Neural cell (in vitro differentiated cells): ENCODE measurements at regions not wholly inside any gene's neighbourhood (a gene's known extent, or its start where the extent isn't known, plus 50 kb on each side); places are given as distances from the start of the nearest gene placed in this dataset.

Source experiments
- H2AFZ ChIP-seq: fragments of 200-600, 300-800 bp; sonication (generic), shearing (Covaris generic); 2 replicates; pipeline ENCODE4 v1.6.0; 2014; ENCODE audit warnings: low read depth, mild to moderate bottlenecking, antibody characterized with exemption, low read length, moderate library complexity
- H3F3A ChIP-seq: fragments of 200-600 bp; shearing (Covaris generic); 2 replicates; pipeline ENCODE4 v1.6.1; 2016; ENCODE audit warnings: mild to moderate bottlenecking, moderate library complexity, mixed read lengths, antibody characterized with exemption, low read length; ENCODE audit not compliant: insufficient read depth, poor library complexity, severe bottlenecking
- H3K27ac ChIP-seq: fragments of 200-600, 300-800 bp; sonication (generic), shearing (Covaris generic); 2 replicates; pipeline ENCODE4 v1.5.1; 2014; ENCODE audit warnings: mild to moderate bottlenecking, low read length, moderate library complexity
- H3K27me3 ChIP-seq: fragments of 300-800, 200-600 bp; sonication (generic), shearing (Covaris generic); 2 replicates; pipeline ENCODE4 v1.6.0; 2014; ENCODE audit warnings: mild to moderate bottlenecking, low read depth, low read length, moderate library complexity; ENCODE audit not compliant: insufficient read depth
- H3K36me3 ChIP-seq: fragments of 300-800, 200-600 bp; sonication (generic), shearing (Covaris generic); 2 replicates; pipeline ENCODE4 v1.5.1; 2014; ENCODE audit warnings: mild to moderate bottlenecking, antibody characterized with exemption, low read length, moderate library complexity; ENCODE audit not compliant: insufficient read depth
- H3K4me2 ChIP-seq: fragments of 300-800, 200-600 bp; sonication (generic), shearing (Covaris generic); 2 replicates; pipeline ENCODE4 v1.6.0; 2014; ENCODE audit warnings: mild to moderate bottlenecking, low read length
- H3K4me3 ChIP-seq: fragments of 300-800, 200-600 bp; sonication (generic), shearing (Covaris generic); 2 replicates; pipeline ENCODE4 v1.5.1; 2014; ENCODE audit warnings: mild to moderate bottlenecking, low read length, moderate library complexity
- H3K79me2 ChIP-seq: fragments of 200-600 bp; shearing (Covaris generic); replicated peaks from 2 replicates; pipeline ENCODE4 v1.6.0; 2014; ENCODE audit warnings: mild to moderate bottlenecking, low read length, moderate library complexity; ENCODE audit not compliant: insufficient read depth
- H3K9ac ChIP-seq: fragments of 300-800, 200-600 bp; sonication (generic), shearing (Covaris generic); 2 replicates; pipeline ENCODE4 v1.6.1; 2016; ENCODE audit warnings: mild to moderate bottlenecking, low read length, mixed read lengths
- H3K9me2 ChIP-seq: fragments of 200-600 bp; shearing (Covaris generic); 2 replicates; pipeline ENCODE4 v1.6.1; 2016; ENCODE audit warnings: mild to moderate bottlenecking, low read length, mixed read lengths; ENCODE audit not compliant: insufficient read depth
- H3K9me3 ChIP-seq: fragments of 200-600, 300-800 bp; sonication (generic), shearing (Covaris generic); 2 replicates; pipeline ENCODE4 v1.6.1; 2016; ENCODE audit warnings: mild to moderate bottlenecking, mixed run types, low read length, moderate library complexity, mixed read lengths
- H4K20me1 ChIP-seq: fragments of 200-600 bp; shearing (Covaris generic); 2 replicates; pipeline ENCODE4 v1.6.1; 2016; ENCODE audit warnings: mild to moderate bottlenecking, mixed run types; ENCODE audit not compliant: insufficient read depth
- CTCF ChIP-seq: fragments of 450-650 bp; IDR thresholded peaks from 2 replicates; pipeline ENCODE4 v1.5.1; 2014; ENCODE audit warnings: antibody characterized with exemption, mild to moderate bottlenecking, moderate library complexity; ENCODE audit not compliant: poor library complexity, severe bottlenecking
- EZH2 ChIP-seq: fragments of 200-600, 300-800 bp; shearing (Covaris generic), sonication (generic); IDR thresholded peaks from 2 replicates; pipeline ENCODE4 v1.6.1; 2014; ENCODE audit warnings: antibody characterized with exemption, low read length, borderline replicate concordance, mild to moderate bottlenecking; ENCODE audit not compliant: insufficient read depth, poor library complexity, severe bottlenecking
- MXI1 ChIP-seq: fragments of 450-650 bp; conservative IDR thresholded peaks from 2 replicates; pipeline ENCODE4 v1.6.1; 2014; ENCODE audit warnings: antibody characterized with exemption, mild to moderate bottlenecking; ENCODE audit not compliant: poor library complexity, severe bottlenecking
- POLR2AphosphoS5 ChIP-seq: IDR thresholded peaks from 2 replicates; pipeline ENCODE4 v1.6.1; 2012
- RAD21 ChIP-seq: fragments of 450-650 bp; conservative IDR thresholded peaks from 2 replicates; pipeline ENCODE4 v1.6.1; 2014; ENCODE audit warnings: antibody characterized with exemption, mild to moderate bottlenecking, moderate library complexity
- REST ChIP-seq: IDR thresholded peaks from 2 replicates; pipeline ENCODE4 v1.6.1; 2012; ENCODE audit warnings: borderline replicate concordance
- SMC3 ChIP-seq: fragments of 450-650 bp; conservative IDR thresholded peaks from 2 replicates; pipeline ENCODE4 v1.6.1; 2014; ENCODE audit warnings: antibody characterized with exemption, mild to moderate bottlenecking, moderate library complexity; ENCODE audit not compliant: poor library complexity
- TAF1 ChIP-seq: IDR thresholded peaks from 2 replicates; pipeline ENCODE4 v1.6.1; 2012; ENCODE audit warnings: low read depth

GRCh38 chr16:13793841-13794409, 126.0 kb upstream of the ERCC4 start:
- H3K27me3 ChIP-seq: no peaks in the 10 kb centered on the region
- H3K79me2 ChIP-seq: no peaks in the 10 kb centered on the region
- TF ChIP-seq CTCF (no peak), MXI1 (no peak), TAF1 (no peak), REST (no peak)
- no peaks in the 10 kb centered on the region for H3K9me2 ChIP-seq
- H4K20me1 ChIP-seq: no peaks in the 10 kb centered on the region
- H3F3A ChIP-seq: no peaks in the 10 kb centered on the region
- no peak overlapping the region for H3K27ac ChIP-seq
- H3K36me3 ChIP-seq: no peaks in the 10 kb centered on the region
- H2AFZ ChIP-seq: no peak overlapping the region
- H3K9ac ChIP-seq: no peak overlapping the region
- H3K4me2 ChIP-seq: no peak overlapping the region
- H3K4me3 ChIP-seq: no peak overlapping the region
- H3K9me3 ChIP-seq: no peaks in the 10 kb centered on the region

GRCh38 chr16:13795131-13795530, 124.8 kb upstream of the ERCC4 start:
- Histone ChIP-seq H2AFZ (no peak overlapping the region), H4K20me1 (no peaks in the 10 kb centered on the region), H3K9ac (no peak overlapping the region), H3K27ac (no peak overlapping the region), H3K36me3 (no peaks in the 10 kb centered on the region), H3F3A (no peaks in the 10 kb centered on the region), H3K4me2 (no peak overlapping the region), H3K4me3 (no peak overlapping the region), H3K9me3 (no peaks in the 10 kb centered on the region), H3K9me2 (no peaks in the 10 kb centered on the region), H3K27me3 (no peaks in the 10 kb centered on the region), H3K79me2 (no peaks in the 10 kb centered on the region)
- TF ChIP-seq MXI1 (no peak), EZH2 (no peak), TAF1 (no peak)

- no peak overlapping the region for H3K4me3 ChIP-seq
- H3K36me3 ChIP-seq: no peaks in the 10 kb centered on the region
- no peaks in the 10 kb centered on the region for H4K20me1 ChIP-seq
- H3K9me3 ChIP-seq: no peaks in the 10 kb centered on the region
- no peak for TF ChIP-seq CTCF
- TF ChIP-seq POLR2AphosphoS5: no peak
- no peak for TF ChIP-seq TAF1
- no peak for TF ChIP-seq EZH2
- TF ChIP-seq REST: no peak
- TF ChIP-seq SMC3: no peak
- no peak for TF ChIP-seq RAD21
- H3K4me2 ChIP-seq: no peak overlapping the region
- H2AFZ ChIP-seq: no peak overlapping the region
- H3K27me3 ChIP-seq: no peaks in the 10 kb centered on the region
- no peak overlapping the region for H3K9ac ChIP-seq
- no peaks in the 10 kb centered on the region for H3F3A ChIP-seq
- H3K27ac ChIP-seq: no peak overlapping the region
- no peaks in the 10 kb centered on the region for H3K9me2 ChIP-seq
- H3K79me2 ChIP-seq: no peaks in the 10 kb centered on the region
Observed at GRCh38 chr16:13797718-13798117, 122.2 kb upstream of the ERCC4 start.
